Mammary epithelial cell (primary cell): ENCODE measurements at regions not wholly inside any gene's neighbourhood (a gene's known extent, or its start where the extent isn't known, plus 50 kb on each side); places are given as distances from the start of the nearest gene placed in this dataset.

ENCODE experiments used
- CTCF ChIP-seq, 2 donors: IDR thresholded peaks in 1 of 2; conservative IDR thresholded peaks in 1 of 2; 2 replicates each; pipeline ENCODE4 v1.5.1; 2011 to 2012; ENCODE audit warnings: inconsistent platforms in 2 of 2, low read length in 2 of 2, mild to moderate bottlenecking in 2 of 2, control low read depth in 1 of 2, low read depth in 1 of 2; ENCODE audit not compliant: insufficient read depth in 1 of 2; ENCODE audit errors: extremely low read depth in 1 of 2
- EZH2 ChIP-seq: IDR thresholded peaks from 2 replicates; pipeline ENCODE4 v1.6.1; 2012; ENCODE audit warnings: low read length, inconsistent platforms, borderline replicate concordance

- TF ChIP-seq CTCF (conservative IDR thresholded peaks at IDR 0.05 in 1 of 2, IDR thresholded peaks at IDR 0.05 in 1 of 2; ENCODE audit: extremely low read depth in 1 of 2, insufficient read depth in 1 of 2, low read depth in 1 of 2, low read length in 2 of 2), result no peak
- TF ChIP-seq EZH2, result no peak
Observed at GRCh38 chr3:148607491-148607890, 90.2 kb upstream of the AGTR1 start.
